ENCODE measurements at regions not wholly inside any gene's neighbourhood (a gene's known extent, or its start where the extent isn't known, plus 50 kb on each side); places are given as distances from the start of the nearest gene placed in this dataset.
"Not testable (repeated sequence)": the region's sequence is repeated elsewhere in the genome, so short reads cannot be mapped to it uniquely, and the experiment has no call there.

GRCh38 chr10:121260377-121260776 is 337.9 kb downstream of the FGFR2 start:
- H3K4me1 ChIP-seq (replicated peaks): 0 out of 2 replicates have a peak, but pooled peaks cover 4% of the 10 kb centered on the region
- H3K9me3 ChIP-seq (replicated peaks): no peaks in the 10 kb centered on the region
- no peaks in the 10 kb centered on the region for H3K27me3 ChIP-seq (replicated peaks)
- no peak for DNase-seq (ENCODE audit: low read depth in 1 of 2, low spot score in 2 of 2)
- H3K36me3 ChIP-seq: no peaks in the 10 kb centered on the region
- H3K27ac ChIP-seq: no peak overlapping the region
- no peak overlapping the region for H3K4me3 ChIP-seq

GRCh38 chr10:121261665-121262064 is 336.6 kb downstream of the FGFR2 start:
- H3K36me3 ChIP-seq: no peaks in the 10 kb centered on the region
- H3K4me1 ChIP-seq (replicated peaks): 0 out of 2 replicates have a peak, but pooled peaks cover 4% of the 10 kb centered on the region
- H3K27ac ChIP-seq: no peak overlapping the region
- H3K4me3 ChIP-seq: no peak overlapping the region
- H3K9me3 ChIP-seq (replicated peaks): no peaks in the 10 kb centered on the region; the same call in 1 of the 2 replicates
- no peak for DNase-seq (ENCODE audit: low read depth in 1 of 2, low spot score in 2 of 2)
- H3K27me3 ChIP-seq (replicated peaks): no peaks in the 10 kb centered on the region

DNA sequence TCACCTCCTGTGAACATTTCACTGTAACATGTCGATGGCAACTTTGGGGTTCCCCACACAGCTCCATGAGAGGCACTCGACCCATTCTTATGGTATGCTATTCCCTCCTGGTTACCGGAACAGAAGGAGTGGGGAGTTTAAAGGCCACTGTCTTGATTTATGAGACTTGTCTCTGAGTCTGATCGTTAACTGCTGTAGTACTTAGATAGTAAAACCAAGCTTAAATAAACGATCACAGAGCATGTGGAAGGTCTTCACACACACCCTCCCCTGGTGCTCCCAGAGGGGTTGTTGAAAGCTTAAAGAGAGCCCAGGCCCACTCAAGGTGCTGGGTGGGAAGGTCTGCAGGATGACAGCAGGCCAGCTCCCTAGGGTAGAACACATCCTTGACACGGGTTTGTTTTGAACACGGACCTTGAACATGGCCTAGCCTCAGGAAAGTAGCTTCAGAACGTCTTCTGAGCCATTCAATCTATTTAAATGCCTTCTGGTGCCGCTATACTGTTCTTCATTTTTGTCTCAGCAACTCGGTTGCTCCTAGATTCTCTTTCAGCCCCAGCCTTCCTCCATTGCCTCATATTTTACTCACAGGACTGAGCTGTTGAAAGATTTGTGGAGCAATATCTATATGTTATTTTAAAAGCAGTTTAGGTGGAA is 335.3 kb downstream of the FGFR2 start:
- 0 out of 2 replicates have a peak, but pooled peaks cover 4% of the 10 kb centered on the region for H3K4me1 ChIP-seq (replicated peaks)
- no peaks in the 10 kb centered on the region for H3K36me3 ChIP-seq
- H3K27ac ChIP-seq: no peak overlapping the region
- H3K27me3 ChIP-seq (replicated peaks): no peaks in the 10 kb centered on the region
- H3K4me3 ChIP-seq: no peak overlapping the region
- no peaks in the 10 kb centered on the region; the same call in 1 of the 2 replicates for H3K9me3 ChIP-seq (replicated peaks)
- no peak for DNase-seq (ENCODE audit: low read depth in 1 of 2, low spot score in 2 of 2)

- H3K4me1 ChIP-seq (replicated peaks): 0 out of 2 replicates have a peak, but pooled peaks cover 4% of the 10 kb centered on the region
- H3K36me3 ChIP-seq: no peaks in the 10 kb centered on the region
- no peak overlapping the region for H3K27ac ChIP-seq
- no peaks in the 10 kb centered on the region; the same call in 1 of the 2 replicates for H3K9me3 ChIP-seq (replicated peaks)
- H3K4me3 ChIP-seq: no peak overlapping the region
- no peak for DNase-seq (ENCODE audit: low read depth in 1 of 2, low spot score in 2 of 2)
- H3K27me3 ChIP-seq (replicated peaks): no peaks in the 10 kb centered on the region
These were observed 334.8 kb downstream of the FGFR2 start for GRCh38 chr10:121263431-121263783.

DNA sequence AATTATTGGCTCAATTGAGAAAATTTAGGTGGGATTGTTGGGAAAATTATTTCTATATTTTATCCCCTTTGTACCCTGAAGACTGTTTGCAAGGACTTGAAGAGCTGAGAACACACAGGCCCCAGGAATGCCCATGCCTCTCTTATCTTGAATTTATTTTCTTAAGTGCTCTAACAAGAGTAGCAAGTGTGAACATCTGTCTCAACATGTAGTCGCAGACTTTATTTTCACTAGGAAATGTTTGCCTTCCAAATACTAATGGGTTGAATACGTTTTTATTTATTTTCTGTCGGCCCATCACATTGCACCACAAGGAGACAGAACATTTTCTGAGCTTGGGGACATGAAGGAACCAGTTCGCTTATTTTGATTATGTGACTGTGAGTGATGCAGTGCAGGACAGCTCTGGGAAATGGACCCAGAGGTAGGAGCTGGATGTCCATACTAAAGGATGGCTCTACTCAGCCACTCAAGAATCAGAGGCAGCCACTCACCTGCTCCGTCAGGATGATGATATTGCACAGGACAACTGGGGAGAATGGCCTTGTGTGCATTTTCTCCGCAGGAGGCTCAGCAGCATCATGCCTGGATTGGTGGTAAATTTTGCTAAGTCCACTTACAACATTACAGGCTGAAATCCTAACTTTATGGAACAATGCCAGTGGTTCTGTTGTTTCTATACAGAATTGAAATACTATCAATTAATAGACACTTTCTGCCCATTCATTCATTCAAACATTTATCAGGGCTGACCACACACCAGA is 332.7 kb downstream of the FGFR2 start:
- Histone ChIP-seq H3K27me3 (replicated peaks) (no peaks in the 10 kb centered on the region), H3K27ac (no peak overlapping the region), H3K36me3 (no peaks in the 10 kb centered on the region), H3K9me3 (replicated peaks) (no peaks in the 10 kb centered on the region; the same call in 1 of the 2 replicates), H3K4me3 (no peak overlapping the region), H3K4me1 (replicated peaks) (0 out of 2 replicates have a peak, but pooled peaks cover under 1% of the 10 kb centered on the region)
- no peak for DNase-seq (ENCODE audit: low read depth in 1 of 2, low spot score in 2 of 2)

DNA sequence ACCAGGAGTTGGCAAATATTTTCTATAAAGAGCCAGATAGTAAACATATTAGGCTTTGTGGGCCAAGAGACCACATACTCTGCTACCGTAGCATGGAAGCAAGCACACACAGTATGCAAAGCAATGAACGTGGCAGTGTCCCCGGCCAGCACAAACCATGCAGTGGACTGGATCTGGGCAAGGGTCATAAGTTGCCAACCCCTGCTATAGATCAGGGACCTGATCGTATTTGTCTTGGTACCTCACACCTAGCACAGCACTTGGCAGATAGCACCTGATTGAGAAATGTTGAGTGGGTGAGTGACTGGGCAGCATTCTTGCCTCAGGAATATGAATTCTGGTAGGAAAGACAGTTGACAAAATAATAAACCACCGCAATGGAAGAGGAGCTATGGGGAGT is 331.9 kb downstream of the FGFR2 start:
- H3K27me3 ChIP-seq (replicated peaks): no peaks in the 10 kb centered on the region
- H3K36me3 ChIP-seq: no peaks in the 10 kb centered on the region
- DNase-seq (ENCODE audit: low read depth in 1 of 2, low spot score in 2 of 2): no peak
- no peak overlapping the region for H3K27ac ChIP-seq
- H3K4me1 ChIP-seq (replicated peaks): no peaks in the 10 kb centered on the region
- H3K9me3 ChIP-seq (replicated peaks): no peaks in the 10 kb centered on the region; the same call in 1 of the 2 replicates
- H3K4me3 ChIP-seq: no peak overlapping the region

DNA sequence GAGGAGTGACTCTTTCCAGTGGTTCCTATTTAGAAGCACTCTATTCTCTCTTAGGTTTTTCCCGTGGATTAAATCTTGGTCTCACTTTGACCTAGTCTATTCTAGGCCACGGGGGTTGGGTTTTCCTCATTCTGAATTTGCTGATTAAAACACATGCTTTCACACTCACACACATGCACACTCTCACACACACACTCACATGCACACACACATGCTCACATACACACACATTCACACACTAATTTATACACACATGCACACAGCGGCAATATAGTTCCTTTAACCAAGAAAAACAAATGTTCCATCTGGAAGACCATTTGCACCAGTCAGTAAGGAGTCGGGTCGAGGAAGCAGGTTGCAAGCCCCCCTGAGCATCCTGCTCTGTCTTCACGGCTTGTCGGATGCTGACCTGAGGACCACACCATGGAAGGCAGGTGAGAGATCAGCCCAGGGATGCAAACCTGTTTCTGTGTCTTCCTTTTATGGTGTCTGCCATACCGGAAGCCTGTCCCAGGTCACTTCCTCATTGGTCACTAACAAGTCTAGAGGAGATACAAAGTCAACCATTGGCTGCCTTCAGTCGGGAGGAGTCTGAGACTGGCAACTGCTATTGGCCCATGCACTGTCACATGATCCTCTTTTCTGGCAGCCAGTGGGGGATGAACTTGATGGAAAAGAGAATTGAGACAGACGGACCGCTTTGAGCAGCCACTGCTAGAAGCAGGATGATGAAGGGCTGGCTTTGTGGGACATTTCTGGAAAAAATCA is 330.8 kb downstream of the FGFR2 start:
- H3K27ac ChIP-seq: no peak overlapping the region
- no peak for DNase-seq (ENCODE audit: low read depth in 1 of 2, low spot score in 2 of 2)
- peaks cover 2% of the 10 kb centered on the region; the same call in 1 of the 2 replicates for H3K4me1 ChIP-seq (replicated peaks)
- no peaks in the 10 kb centered on the region; the same call in 1 of the 2 replicates for H3K9me3 ChIP-seq (replicated peaks)
- H3K27me3 ChIP-seq (replicated peaks): no peaks in the 10 kb centered on the region
- no peaks in the 10 kb centered on the region for H3K36me3 ChIP-seq
- no peak overlapping the region for H3K4me3 ChIP-seq

DNA sequence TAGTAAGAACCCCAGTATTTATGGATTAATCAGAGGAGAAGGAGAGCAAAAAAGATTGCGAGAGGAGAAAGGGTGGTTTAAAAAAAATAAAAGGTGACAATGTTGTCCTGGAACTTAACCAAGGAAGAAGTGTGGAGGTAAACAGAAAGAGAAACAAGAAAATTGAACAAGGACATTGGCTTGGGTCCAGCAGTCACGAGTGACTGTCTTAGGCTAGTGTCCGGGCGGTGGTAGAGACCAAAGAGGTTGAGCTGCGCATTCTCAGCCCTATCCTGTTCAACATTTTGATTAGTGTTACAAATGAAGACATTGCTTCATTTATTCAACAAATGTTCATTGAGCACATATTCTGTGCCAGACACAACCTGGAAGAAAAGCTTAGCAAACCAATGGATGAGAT is 329.9 kb downstream of the FGFR2 start:
- Histone ChIP-seq H3K4me1 (replicated peaks) (peaks cover 12% of the 10 kb centered on the region), H3K36me3 (no peaks in the 10 kb centered on the region)

DNA sequence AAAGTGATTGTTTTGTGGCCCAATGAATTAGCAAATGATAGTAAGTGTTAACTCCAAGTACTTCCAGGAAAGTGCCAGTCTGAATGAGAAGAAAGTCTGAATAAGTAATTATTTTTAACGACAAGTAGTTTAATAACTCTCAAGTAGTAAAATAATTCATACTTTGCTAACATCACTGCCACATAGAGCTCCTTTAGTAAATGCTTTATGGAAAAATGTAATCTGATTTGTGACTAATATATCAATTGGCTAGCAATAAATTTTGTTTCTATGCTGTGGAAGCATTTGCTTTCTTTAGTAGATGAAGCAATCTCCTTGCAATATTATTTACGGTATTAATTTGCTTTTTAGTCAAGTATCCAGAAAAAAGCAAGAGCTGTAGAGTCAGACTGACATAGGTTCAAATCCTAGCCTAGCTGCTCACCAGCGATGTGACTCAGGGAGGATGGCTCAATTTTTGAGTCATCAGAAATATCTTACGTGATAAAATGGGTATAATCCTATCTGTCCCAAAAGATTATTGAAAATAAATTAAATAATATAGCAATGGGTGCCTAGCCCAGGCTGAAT is 329.3 kb downstream of the FGFR2 start:
- Histone ChIP-seq H3K27ac (no peak overlapping the region), H3K27me3 (replicated peaks) (no peaks in the 10 kb centered on the region), H3K9me3 (replicated peaks) (no peaks in the 10 kb centered on the region; the same call in 1 of the 2 replicates), H3K36me3 (no peaks in the 10 kb centered on the region), H3K4me1 (replicated peaks) (peaks cover 14% of the 10 kb centered on the region), H3K4me3 (no peak overlapping the region)
- DNase-seq (ENCODE audit: low read depth in 1 of 2, low spot score in 2 of 2): no peak

More for the DNA sequence above, 329.9 kb downstream of the FGFR2 start:
- no peak overlapping the region for H3K4me3 ChIP-seq
- DNase-seq (ENCODE audit: low read depth in 1 of 2, low spot score in 2 of 2): no peak
- H3K9me3 ChIP-seq (replicated peaks): no peaks in the 10 kb centered on the region; the same call in 1 of the 2 replicates
- no peaks in the 10 kb centered on the region for H3K27me3 ChIP-seq (replicated peaks)
- no peak overlapping the region for H3K27ac ChIP-seq

- Histone ChIP-seq H3K4me3 (no peak overlapping the region), H3K9me3 (replicated peaks) (no peaks in the 10 kb centered on the region; the same call in 1 of the 2 replicates), H3K4me1 (replicated peaks) (peaks cover 14% of the 10 kb centered on the region), H3K27me3 (replicated peaks) (no peaks in the 10 kb centered on the region), H3K36me3 (no peaks in the 10 kb centered on the region), H3K27ac (no peak overlapping the region)
- DNase-seq (ENCODE audit: low read depth in 1 of 2, low spot score in 2 of 2): no peak
These were observed 327.3 kb downstream of the FGFR2 start for GRCh38 chr10:121270906-121271305.

- no peaks in the 10 kb centered on the region for H3K27me3 ChIP-seq (replicated peaks)
- H3K36me3 ChIP-seq: no peaks in the 10 kb centered on the region
- no peak for DNase-seq (ENCODE audit: low read depth in 1 of 2, low spot score in 2 of 2)
- H3K27ac ChIP-seq: no peak overlapping the region
- no peak overlapping the region for H3K4me3 ChIP-seq
- peaks cover 14% of the 10 kb centered on the region for H3K4me1 ChIP-seq (replicated peaks)
- no peaks in the 10 kb centered on the region; the same call in 1 of the 2 replicates for H3K9me3 ChIP-seq (replicated peaks)
These were observed 322.2 kb downstream of the FGFR2 start for GRCh38 chr10:121276046-121276445.

DNA sequence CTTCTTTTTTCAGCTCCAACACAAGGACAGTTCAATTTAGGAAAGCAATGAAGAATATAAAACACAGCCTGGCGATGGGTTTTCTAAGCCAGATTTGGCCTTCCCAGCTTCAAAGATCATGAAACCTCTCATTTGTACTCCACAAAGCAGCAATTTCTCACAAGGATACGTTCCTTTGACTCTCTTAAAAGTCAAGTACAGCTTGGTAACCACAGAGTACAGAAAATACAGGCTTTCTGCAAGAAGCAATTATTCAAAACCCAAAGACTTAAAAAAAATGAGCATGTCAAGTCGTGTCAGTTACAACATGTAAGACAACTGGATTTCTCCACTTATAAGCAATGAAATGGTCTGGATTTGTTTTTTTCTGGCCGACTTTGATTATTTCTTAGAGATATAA is 321.4 kb downstream of the FGFR2 start:
- no peak overlapping the region for H3K4me3 ChIP-seq
- no peaks in the 10 kb centered on the region for H3K36me3 ChIP-seq
- no peak overlapping the region for H3K27ac ChIP-seq
- H3K4me1 ChIP-seq (replicated peaks): peaks cover 14% of the 10 kb centered on the region
- H3K27me3 ChIP-seq (replicated peaks): no peaks in the 10 kb centered on the region
- H3K9me3 ChIP-seq (replicated peaks): no peaks in the 10 kb centered on the region; the same call in 1 of the 2 replicates
- no peak for DNase-seq (ENCODE audit: low read depth in 1 of 2, low spot score in 2 of 2)

- DNase-seq (ENCODE audit: low read depth in 1 of 2, low spot score in 2 of 2); H3K27me3 ChIP-seq (replicated peaks); H3K9me3 ChIP-seq (replicated peaks); H3K4me3 ChIP-seq; H3K4me1 ChIP-seq (replicated peaks); H3K36me3 ChIP-seq; H3K27ac ChIP-seq: not testable (repeated sequence)
These were observed 319.9 kb downstream of the FGFR2 start for GRCh38 chr10:121278386-121278785.

Measured in SJSA1 (cell line).